ENCODE measurements at regions not wholly inside any gene's neighbourhood (a gene's known extent, or its start where the extent isn't known, plus 50 kb on each side); places are given as distances from the start of the nearest gene placed in this dataset.
"Not testable (repeated sequence)": the region's sequence is repeated elsewhere in the genome, so short reads cannot be mapped to it uniquely, and the experiment has no call there.

GRCh38 chr12:92381856-92382255, 236.2 kb upstream of the BTG1 start:
- Histone ChIP-seq H2AFZ (ENCODE audit: low read length) (no peak overlapping the region), H3K9ac (ENCODE audit: low read length) (no peak overlapping the region), H3K4me3 (ENCODE audit: low read length) (no peak overlapping the region), H3K9me2 (replicated peaks; ENCODE audit: low read length) (no peaks in the 10 kb centered on the region), H3F3A (ENCODE audit: low read length, unreplicated experiment) (no peaks in the 10 kb centered on the region), H3K27me3 (ENCODE audit: low read length) (no peaks in the 10 kb centered on the region), H3K27ac (ENCODE audit: low read length) (no peak overlapping the region), H3K4me1 (ENCODE audit: insufficient read depth, low read length) (no peaks in the 10 kb centered on the region), H4K20me1 (ENCODE audit: low read length) (no peaks in the 10 kb centered on the region), H3K4me2 (ENCODE audit: low read length) (no peak overlapping the region), H3K79me2 (ENCODE audit: low read length) (no peaks in the 10 kb centered on the region), H3K9me3 (ENCODE audit: low read length) (no peaks in the 10 kb centered on the region), H3K36me3 (ENCODE audit: low read depth, low read length) (no peaks in the 10 kb centered on the region)
- DNase-seq (no peak), ATAC-seq (no peak)
- ChIA-PET POLR2A (ENCODE audit: unreplicated experiment) (no interaction called here), CTCF (no interaction called here)
- intact Hi-C loops (cut with micrococcal nuclease) = no loop called here
- no TSS peak for BruUV-seq (replicated peaks)
- TF ChIP-seq, protein P1, sequence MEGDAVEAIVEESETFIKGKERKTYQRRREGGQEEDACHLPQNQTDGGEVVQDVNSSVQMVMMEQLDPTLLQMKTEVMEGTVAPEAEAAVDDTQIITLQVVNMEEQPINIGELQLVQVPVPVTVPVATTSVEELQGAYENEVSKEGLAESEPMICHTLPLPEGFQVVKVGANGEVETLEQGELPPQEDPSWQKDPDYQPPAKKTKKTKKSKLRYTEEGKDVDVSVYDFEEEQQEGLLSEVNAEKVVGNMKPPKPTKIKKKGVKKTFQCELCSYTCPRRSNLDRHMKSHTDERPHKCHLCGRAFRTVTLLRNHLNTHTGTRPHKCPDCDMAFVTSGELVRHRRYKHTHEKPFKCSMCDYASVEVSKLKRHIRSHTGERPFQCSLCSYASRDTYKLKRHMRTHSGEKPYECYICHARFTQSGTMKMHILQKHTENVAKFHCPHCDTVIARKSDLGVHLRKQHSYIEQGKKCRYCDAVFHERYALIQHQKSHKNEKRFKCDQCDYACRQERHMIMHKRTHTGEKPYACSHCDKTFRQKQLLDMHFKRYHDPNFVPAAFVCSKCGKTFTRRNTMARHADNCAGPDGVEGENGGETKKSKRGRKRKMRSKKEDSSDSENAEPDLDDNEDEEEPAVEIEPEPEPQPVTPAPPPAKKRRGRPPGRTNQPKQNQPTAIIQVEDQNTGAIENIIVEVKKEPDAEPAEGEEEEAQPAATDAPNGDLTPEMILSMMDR (conservative IDR thresholded peaks at IDR 0.05; ENCODE audit: low read depth, low read length) = no peak
- no peak for TF ChIP-seq EZH2phosphoT487 (IDR thresholded peaks at IDR 0.05; ENCODE audit: borderline replicate concordance, low read length)
- TF ChIP-seq EZH2 (IDR thresholded peaks at IDR 0.05; ENCODE audit: low read length, unreplicated experiment) = no peak

- ChIA-PET CTCF (no interaction called here), POLR2A (ENCODE audit: unreplicated experiment) (no interaction called here)
- Histone ChIP-seq H3K36me3 (ENCODE audit: low read depth, low read length) (no peaks in the 10 kb centered on the region), H3K27ac (ENCODE audit: low read length) (no peak overlapping the region), H4K20me1 (ENCODE audit: low read length) (no peaks in the 10 kb centered on the region), H3K9ac (ENCODE audit: low read length) (no peak overlapping the region), H3K27me3 (ENCODE audit: low read length) (no peaks in the 10 kb centered on the region), H3K79me2 (ENCODE audit: low read length) (no peaks in the 10 kb centered on the region), H3F3A (ENCODE audit: low read length, unreplicated experiment) (no peaks in the 10 kb centered on the region), H3K4me3 (ENCODE audit: low read length) (no peak overlapping the region), H3K9me3 (ENCODE audit: low read length) (no peaks in the 10 kb centered on the region), H3K4me1 (ENCODE audit: insufficient read depth, low read length) (no peaks in the 10 kb centered on the region), H3K4me2 (ENCODE audit: low read length) (no peak overlapping the region), H2AFZ (ENCODE audit: low read length) (no peak overlapping the region), H3K9me2 (replicated peaks; ENCODE audit: low read length) (no peaks in the 10 kb centered on the region)
- no peak for ATAC-seq
- DNase-seq = no peak
- TF ChIP-seq, protein P1 (conservative IDR thresholded peaks at IDR 0.05; ENCODE audit: low read depth, low read length) = no peak
- TF ChIP-seq EZH2 (IDR thresholded peaks at IDR 0.05; ENCODE audit: low read length, unreplicated experiment) = no peak
- no TSS peak for BruUV-seq (replicated peaks)
- intact Hi-C loops (cut with micrococcal nuclease) = no loop called here
These were observed 233.2 kb upstream of the BTG1 start for GRCh38 chr12:92378682-92379479.

- not testable (repeated sequence) for ATAC-seq
These were observed 229.9 kb upstream of the BTG1 start for GRCh38 chr12:92375504-92375903.

More at GRCh38 chr12:92375504-92375903, 229.9 kb upstream of the BTG1 start:
- H4K20me1 ChIP-seq (ENCODE audit: low read length); H3K27ac ChIP-seq (ENCODE audit: low read length); DNase-seq; H3K27me3 ChIP-seq (ENCODE audit: low read length); H3K36me3 ChIP-seq (ENCODE audit: low read depth, low read length); H2AFZ ChIP-seq (ENCODE audit: low read length); CTCF ChIA-PET; H3K4me2 ChIP-seq (ENCODE audit: low read length); H3K9me2 ChIP-seq (replicated peaks; ENCODE audit: low read length); H3K79me2 ChIP-seq (ENCODE audit: low read length); H3K9me3 ChIP-seq (ENCODE audit: low read length); BruUV-seq (replicated peaks); H3K4me3 ChIP-seq (ENCODE audit: low read length); POLR2A ChIA-PET (ENCODE audit: unreplicated experiment); H3K9ac ChIP-seq (ENCODE audit: low read length); H3K4me1 ChIP-seq (ENCODE audit: insufficient read depth, low read length); intact Hi-C loops (cut with micrococcal nuclease); H3F3A ChIP-seq (ENCODE audit: low read length, unreplicated experiment): not testable (repeated sequence)
